Mesothelial cell of epicardium (in vitro differentiated cells): ENCODE measurements at regions not wholly inside any gene's neighbourhood (a gene's known extent, or its start where the extent isn't known, plus 50 kb on each side); places are given as distances from the start of the nearest gene placed in this dataset.

Experiments
- DNase-seq, 2 experiments: peaks; one replicate each; pipeline ENCODE4 v3.0.0; 2021; ENCODE audit warnings: low spot score in 2 of 2; ENCODE audit not compliant: unreplicated experiment in 2 of 2
- H3K27ac Mint-ChIP-seq: 2 replicates; pipeline ENCODE4 v1.8.0; 2021; ENCODE audit warnings: mixed read lengths
- H3K27me3 Mint-ChIP-seq: 2 replicates; pipeline ENCODE4 v1.8.0; 2021; ENCODE audit warnings: low read depth, mixed read lengths
- H3K36me3 Mint-ChIP-seq: 2 replicates; pipeline ENCODE4 v1.8.0; 2021; ENCODE audit warnings: mixed read lengths
- H3K4me1 Mint-ChIP-seq: 2 replicates; pipeline ENCODE4 v1.8.0; 2021; ENCODE audit warnings: mixed read lengths
- H3K4me3 Mint-ChIP-seq: 2 replicates; pipeline ENCODE4 v1.8.0; 2021; ENCODE audit warnings: mild to moderate bottlenecking, moderate library complexity, mixed read lengths
- H3K9me3 Mint-ChIP-seq: 2 replicates; pipeline ENCODE4 v1.8.0; 2021; ENCODE audit warnings: mixed read lengths
- CTCF ChIP-seq: fragments of 200-600 bp; sonication (generic); IDR thresholded peaks from one replicate; pipeline ENCODE4 v1.5.0; 2021; ENCODE audit warnings: antibody characterized with exemption; ENCODE audit not compliant: unreplicated experiment

- H3K9me3 Mint-ChIP-seq, result no peaks in the 10 kb centered on the region
- peaks cover 9% of the 10 kb centered on the region for H3K4me1 Mint-ChIP-seq
- no peak overlapping the region for H3K4me3 Mint-ChIP-seq
- TF ChIP-seq CTCF, result no peak
- no peaks in the 10 kb centered on the region for H3K36me3 Mint-ChIP-seq
- H3K27ac Mint-ChIP-seq, result no peak overlapping the region
- no peaks in the 10 kb centered on the region for H3K27me3 Mint-ChIP-seq
- DNase-seq, result no peak
Measured at GRCh38 chr11:127995921-127996320, 591.4 kb downstream of the ETS1 start.

GRCh38 chr11:127994736-127995135 lies 592.6 kb downstream of the ETS1 start:
- TF ChIP-seq CTCF, result no peak
- no peak overlapping the region for H3K27ac Mint-ChIP-seq
- peaks cover 9% of the 10 kb centered on the region for H3K4me1 Mint-ChIP-seq
- no peaks in the 10 kb centered on the region for H3K9me3 Mint-ChIP-seq
- DNase-seq, result no peak
- no peak overlapping the region for H3K4me3 Mint-ChIP-seq
- H3K27me3 Mint-ChIP-seq, result no peaks in the 10 kb centered on the region
- H3K36me3 Mint-ChIP-seq, result no peaks in the 10 kb centered on the region

GRCh38 chr11:127993788-127994187 lies 593.6 kb downstream of the ETS1 start:
- no peaks in the 10 kb centered on the region for H3K36me3 Mint-ChIP-seq
- no peaks in the 10 kb centered on the region for H3K9me3 Mint-ChIP-seq
- TF ChIP-seq CTCF, result peak; percentile 34
- H3K4me1 Mint-ChIP-seq, result peaks cover 9% of the 10 kb centered on the region
- H3K27me3 Mint-ChIP-seq, result no peaks in the 10 kb centered on the region
- DNase-seq, result no peak
- no peak overlapping the region for H3K27ac Mint-ChIP-seq
- H3K4me3 Mint-ChIP-seq, result no peak overlapping the region

DNA sequence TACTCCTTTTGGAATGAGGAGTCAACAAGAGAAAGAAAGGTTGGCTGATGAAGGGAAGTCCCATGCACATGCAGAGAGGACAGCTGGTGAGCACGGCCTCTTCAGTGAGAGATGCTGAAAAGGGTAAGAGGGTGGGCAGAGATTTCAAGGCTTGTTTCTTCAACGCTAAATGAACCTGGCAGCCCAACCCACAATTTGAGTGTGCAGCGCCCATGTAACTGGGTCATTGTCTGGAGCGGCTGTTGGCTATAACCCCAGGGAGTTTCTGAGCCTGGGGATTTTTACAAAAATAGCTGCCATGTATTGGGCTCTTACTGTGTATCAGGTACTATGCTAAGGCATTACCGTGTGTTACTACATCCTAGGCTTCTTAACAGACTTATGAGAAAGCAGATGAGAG lies 594.1 kb downstream of the ETS1 start:
- no peak overlapping the region for H3K4me3 Mint-ChIP-seq
- DNase-seq, result no peak
- H3K4me1 Mint-ChIP-seq, result peaks cover 6% of the 10 kb centered on the region
- no peak overlapping the region for H3K27ac Mint-ChIP-seq
- TF ChIP-seq CTCF, result no peak
- no peaks in the 10 kb centered on the region for H3K9me3 Mint-ChIP-seq
- no peaks in the 10 kb centered on the region for H3K27me3 Mint-ChIP-seq
- no peaks in the 10 kb centered on the region for H3K36me3 Mint-ChIP-seq

- Mint-ChIP-seq H3K36me3 (no peaks in the 10 kb centered on the region), H3K4me1 (no peaks in the 10 kb centered on the region), H3K27ac (no peak overlapping the region), H3K4me3 (no peak overlapping the region), H3K9me3 (peaks cover 21% of the 10 kb centered on the region), H3K27me3 (no peaks in the 10 kb centered on the region)
- no peak for TF ChIP-seq CTCF
- no peak for DNase-seq
Measured at GRCh38 chr11:127986073-127986472, 601.3 kb downstream of the ETS1 start.

- H3K27ac Mint-ChIP-seq, result no peak overlapping the region
- no peak for DNase-seq
- H3K4me3 Mint-ChIP-seq, result no peak overlapping the region
- no peak for TF ChIP-seq CTCF
- H3K27me3 Mint-ChIP-seq, result no peaks in the 10 kb centered on the region
- H3K36me3 Mint-ChIP-seq, result no peaks in the 10 kb centered on the region
- H3K9me3 Mint-ChIP-seq, result peaks cover 37% of the 10 kb centered on the region
- H3K4me1 Mint-ChIP-seq, result no peaks in the 10 kb centered on the region
Measured at GRCh38 chr11:127972816-127973215, 614.5 kb downstream of the ETS1 start.
